Neural progenitor cell (in vitro differentiated cells): ENCODE measurements at regions not wholly inside any gene's neighbourhood (a gene's known extent, or its start where the extent isn't known, plus 50 kb on each side); places are given as distances from the start of the nearest gene placed in this dataset.

Source experiments
- EZH2 ChIP-seq: fragments of 200-600 bp; sonication (generic); IDR thresholded peaks from 2 replicates; pipeline ENCODE4 v1.6.1; 2017; ENCODE audit warnings: antibody characterized with exemption, mild to moderate bottlenecking, moderate library complexity
- EZH2phosphoT487 ChIP-seq: fragments of 200-600 bp; sonication (generic); IDR thresholded peaks from 2 replicates; pipeline ENCODE4 v1.6.1; 2017; ENCODE audit warnings: antibody characterized with exemption
- TF ChIP-seq, protein P1 (sequence below): fragments of 200-600 bp; sonication (generic); IDR thresholded peaks from 2 replicates; pipeline ENCODE4 v1.5.1; 2017; ENCODE audit warnings: antibody characterized with exemption, mild to moderate bottlenecking

DNA sequence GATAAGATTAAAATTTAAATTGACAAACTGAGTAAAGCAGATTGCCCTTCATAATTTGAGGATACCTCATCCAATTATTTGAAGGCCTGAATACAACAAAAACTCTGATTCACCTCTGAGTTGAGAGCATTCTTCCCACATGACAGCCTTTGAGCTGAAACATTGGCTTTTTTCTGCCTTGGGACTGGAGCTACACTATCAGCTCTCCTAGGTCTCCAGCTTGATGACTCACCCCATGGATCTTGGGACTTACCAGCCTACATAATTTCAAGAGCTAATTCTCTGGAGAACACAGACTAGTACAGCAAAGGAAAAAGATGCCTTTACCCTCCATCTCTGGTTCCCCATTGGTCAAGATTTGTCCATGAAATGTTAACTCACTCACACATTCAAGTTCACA, 555.1 kb downstream of the FOXG1 start:
- TF ChIP-seq, protein P1, sequence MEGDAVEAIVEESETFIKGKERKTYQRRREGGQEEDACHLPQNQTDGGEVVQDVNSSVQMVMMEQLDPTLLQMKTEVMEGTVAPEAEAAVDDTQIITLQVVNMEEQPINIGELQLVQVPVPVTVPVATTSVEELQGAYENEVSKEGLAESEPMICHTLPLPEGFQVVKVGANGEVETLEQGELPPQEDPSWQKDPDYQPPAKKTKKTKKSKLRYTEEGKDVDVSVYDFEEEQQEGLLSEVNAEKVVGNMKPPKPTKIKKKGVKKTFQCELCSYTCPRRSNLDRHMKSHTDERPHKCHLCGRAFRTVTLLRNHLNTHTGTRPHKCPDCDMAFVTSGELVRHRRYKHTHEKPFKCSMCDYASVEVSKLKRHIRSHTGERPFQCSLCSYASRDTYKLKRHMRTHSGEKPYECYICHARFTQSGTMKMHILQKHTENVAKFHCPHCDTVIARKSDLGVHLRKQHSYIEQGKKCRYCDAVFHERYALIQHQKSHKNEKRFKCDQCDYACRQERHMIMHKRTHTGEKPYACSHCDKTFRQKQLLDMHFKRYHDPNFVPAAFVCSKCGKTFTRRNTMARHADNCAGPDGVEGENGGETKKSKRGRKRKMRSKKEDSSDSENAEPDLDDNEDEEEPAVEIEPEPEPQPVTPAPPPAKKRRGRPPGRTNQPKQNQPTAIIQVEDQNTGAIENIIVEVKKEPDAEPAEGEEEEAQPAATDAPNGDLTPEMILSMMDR = no peak
- no peak for TF ChIP-seq EZH2phosphoT487
- TF ChIP-seq EZH2 = no peak
